ENCODE measurements at regions not wholly inside any gene's neighbourhood (a gene's known extent, or its start where the extent isn't known, plus 50 kb on each side); places are given as distances from the start of the nearest gene placed in this dataset.
"Not testable (repeated sequence)": the region's sequence is repeated elsewhere in the genome, so short reads cannot be mapped to it uniquely, and the experiment has no call there.

GRCh38 chr3:161637559-161637958 lies 141.0 kb downstream of the OTOL1 start:
- Mint-ChIP-seq H3K36me3 (peaks cover 3% of the 10 kb centered on the region; the same call in 1 of the 2 replicates), H3K27me3 (ENCODE audit: low read depth) (no peaks in the 10 kb centered on the region), H3K4me3 (no peak overlapping the region), H3K9me3 (peaks cover 9% of the 10 kb centered on the region; the same call in 1 of the 2 replicates), H3K27ac (peak overlapping the region; percentile 75), H3K4me1 (peaks cover 69% of the 10 kb centered on the region)
- TF ChIP-seq ZNF512 (CRISPR knock-in tag; IDR thresholded peaks at IDR 0.05; ENCODE audit: borderline replicate concordance) (no peak), SMAD4 (CRISPR knock-in tag; IDR thresholded peaks at IDR 0.05) (no peak), RELA (CRISPR knock-in tag; IDR thresholded peaks at IDR 0.05; ENCODE audit: borderline replicate concordance) (no peak), CTCF (IDR thresholded peaks at IDR 0.05) (no peak), JAZF1 (CRISPR knock-in tag; IDR thresholded peaks at IDR 0.05) (no peak), ZNF263 (CRISPR knock-in tag; IDR thresholded peaks at IDR 0.05; ENCODE audit: low read depth) (no peak), HMGXB4 (CRISPR knock-in tag; IDR thresholded peaks at IDR 0.05) (no peak), E2F4 (CRISPR knock-in tag; IDR thresholded peaks at IDR 0.05; ENCODE audit: borderline replicate concordance, low read depth) (no peak)
- ChIA-PET CTCF (no interaction called here), POLR2A (no interaction called here)
- peak; percentile 72 for ATAC-seq
- DNase-seq (ENCODE audit: low spot score) = no peak

- H3K27ac Mint-ChIP-seq; H3K9me3 Mint-ChIP-seq; H3K36me3 Mint-ChIP-seq; CTCF ChIA-PET; H3K27me3 Mint-ChIP-seq (ENCODE audit: low read depth); ATAC-seq; DNase-seq (ENCODE audit: low spot score); H3K4me3 Mint-ChIP-seq: not testable (repeated sequence)
- peaks cover 65% of the 10 kb centered on the region for H3K4me1 Mint-ChIP-seq
- POLR2A ChIA-PET = interaction anchor here (0.6 kb wide), 1 partner anchor 819 kb away, joined by 3 read pairs; no protein-coding TSS in a partner anchor
Observed at GRCh38 chr3:161639095-161639494, 142.5 kb downstream of the OTOL1 start.

GRCh38 chr3:161640181-161640580 lies 143.6 kb downstream of the OTOL1 start:
- Mint-ChIP-seq H3K36me3 (no peaks in the 10 kb centered on the region), H3K27ac (no peak overlapping the region), H3K4me1 (peaks cover 55% of the 10 kb centered on the region), H3K27me3 (ENCODE audit: low read depth) (no peaks in the 10 kb centered on the region), H3K9me3 (no peaks in the 10 kb centered on the region; the same call in 1 of the 2 replicates), H3K4me3 (no peak overlapping the region)
- CTCF ChIA-PET = no interaction called here
- DNase-seq (ENCODE audit: low spot score) = no peak
- ATAC-seq = no peak
- POLR2A ChIA-PET = no interaction called here
- TF ChIP-seq ATF2 (CRISPR knock-in tag; IDR thresholded peaks at IDR 0.05; ENCODE audit: borderline replicate concordance, low read depth) (no peak), TCF7 (CRISPR knock-in tag; IDR thresholded peaks at IDR 0.05; ENCODE audit: low read depth) (no peak), JUN (CRISPR knock-in tag; IDR thresholded peaks at IDR 0.05) (no peak), GTF2I (CRISPR knock-in tag; conservative IDR thresholded peaks at IDR 0.05) (no peak)

All from WTC11 (cell line).